Stimulated activated CD4-positive, alpha-beta T cell treated with anti-CD3 and anti-CD28 coated beads, Interleukin-1b, Interleukin-23, amount 100 ng/mL, for 48 hours (primary cell): ENCODE measurements at regions not wholly inside any gene's neighbourhood (a gene's known extent, or its start where the extent isn't known, plus 50 kb on each side); places are given as distances from the start of the nearest gene placed in this dataset.
"Not testable (repeated sequence)": the region's sequence is repeated elsewhere in the genome, so short reads cannot be mapped to it uniquely, and the experiment has no call there.

ENCODE experiments used
- DNase-seq: peaks from one replicate; pipeline ENCODE4 v3.0.0-alpha.2; 2020

DNA sequence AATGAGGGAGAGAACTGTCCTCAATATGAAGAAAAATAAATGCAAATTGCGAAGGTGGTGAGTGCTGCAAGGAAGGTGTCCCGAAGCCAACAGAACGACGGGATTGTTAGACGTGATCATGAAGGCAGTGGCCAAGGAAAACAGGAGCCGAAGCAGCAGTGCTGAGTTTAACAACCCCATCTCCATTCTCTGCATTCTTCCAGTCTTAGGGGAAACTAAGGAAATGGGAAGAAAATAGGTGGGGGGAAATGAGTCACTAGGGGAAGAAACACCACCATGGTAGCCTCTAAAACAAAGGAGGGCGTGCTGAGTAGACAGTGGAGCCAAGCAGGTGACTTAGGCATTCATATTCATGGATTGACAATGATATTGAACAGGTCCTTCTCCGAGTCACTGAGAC lies 192.2 kb upstream of the AKR1E2 start:
- no peak for DNase-seq

DNA sequence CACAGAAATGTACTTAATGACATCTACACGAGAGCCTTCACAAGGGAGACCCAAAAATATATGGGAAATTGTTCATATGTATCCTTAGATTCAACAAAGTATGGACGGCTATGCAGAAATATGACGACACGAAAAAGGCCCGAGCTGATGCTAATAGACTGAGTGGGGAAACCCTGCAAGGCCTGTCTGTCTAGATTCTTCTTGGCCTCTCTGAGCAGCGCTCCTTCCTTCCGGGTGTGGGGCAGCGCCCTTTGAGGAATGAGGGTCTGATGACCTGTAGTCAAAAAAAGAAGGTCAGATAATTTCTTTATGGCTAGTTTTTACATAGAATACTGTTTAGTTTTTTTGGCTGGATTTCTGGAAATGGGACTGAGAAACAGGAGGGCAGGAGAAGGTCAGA lies 192.8 kb upstream of the AKR1E2 start:
- DNase-seq, result no peak

DNA sequence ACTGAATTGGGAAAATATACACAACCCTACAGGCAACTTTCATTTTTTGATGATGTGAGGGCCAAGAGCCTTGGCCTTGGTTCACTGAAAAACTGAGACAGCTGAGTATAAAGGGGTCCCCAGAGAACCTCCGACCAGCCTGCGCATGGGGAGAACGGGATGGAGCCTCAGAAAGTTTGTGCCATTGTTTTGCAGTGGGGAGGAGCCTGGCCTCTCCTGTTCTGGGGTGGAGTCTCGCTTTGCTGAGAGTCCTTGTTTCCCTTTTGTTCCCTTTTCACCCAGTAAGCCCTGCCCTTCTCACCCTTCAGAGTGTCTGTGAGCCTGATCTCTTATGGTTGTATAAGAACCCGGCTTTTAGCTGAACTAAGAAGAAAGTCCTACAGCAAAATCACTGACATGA lies 193.2 kb upstream of the AKR1E2 start:
- DNase-seq, result no peak

DNA sequence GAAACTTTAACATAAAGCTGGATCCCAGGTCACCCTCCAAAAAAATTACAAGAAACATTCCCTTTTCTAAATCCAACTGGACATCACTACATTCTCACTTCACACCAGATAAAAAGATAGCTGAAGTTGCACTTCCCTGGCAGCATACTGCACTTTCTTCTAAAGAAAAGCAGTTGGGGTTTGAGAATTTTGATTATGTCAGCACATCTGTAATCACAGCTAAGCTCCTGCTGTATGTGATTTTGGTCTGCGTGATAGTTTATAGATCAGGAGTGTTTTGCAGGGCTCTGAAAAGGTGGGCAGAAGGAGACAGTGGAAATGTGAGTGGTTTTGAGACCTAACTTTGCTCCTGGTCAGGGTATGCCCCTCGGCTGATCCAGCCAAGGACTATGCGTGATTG lies 199.1 kb upstream of the AKR1E2 start:
- no peak for DNase-seq

DNA sequence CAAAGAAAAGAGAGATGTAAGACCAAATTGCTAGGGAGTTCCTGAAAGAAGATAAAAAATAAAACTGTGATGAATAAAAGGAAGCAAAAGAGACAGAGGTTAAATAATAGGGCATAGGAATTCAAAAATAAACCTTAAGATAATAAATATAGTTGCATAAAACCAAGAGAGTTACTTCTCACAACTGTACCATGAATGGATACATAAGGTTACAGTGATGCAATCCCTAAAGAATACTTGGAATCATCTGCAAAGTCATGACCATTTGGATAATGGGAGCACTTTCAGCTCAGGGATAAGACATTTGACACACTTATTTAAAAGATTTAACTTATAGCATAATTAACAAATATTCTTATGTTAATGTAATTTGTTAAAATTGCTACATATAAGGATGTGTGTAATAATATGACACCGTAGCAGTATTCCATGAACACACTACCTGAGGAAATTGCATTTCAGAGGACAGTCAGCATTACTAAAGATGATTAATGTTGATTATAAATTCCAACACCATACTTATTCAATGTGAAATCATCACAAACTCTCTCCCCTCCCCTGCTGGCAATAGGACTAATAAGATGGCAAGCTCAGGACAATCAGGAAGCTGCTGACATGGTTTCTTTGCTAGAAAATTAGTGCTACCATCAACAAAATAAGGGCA lies 202.1 kb upstream of the AKR1E2 start:
- no peak for DNase-seq

DNA sequence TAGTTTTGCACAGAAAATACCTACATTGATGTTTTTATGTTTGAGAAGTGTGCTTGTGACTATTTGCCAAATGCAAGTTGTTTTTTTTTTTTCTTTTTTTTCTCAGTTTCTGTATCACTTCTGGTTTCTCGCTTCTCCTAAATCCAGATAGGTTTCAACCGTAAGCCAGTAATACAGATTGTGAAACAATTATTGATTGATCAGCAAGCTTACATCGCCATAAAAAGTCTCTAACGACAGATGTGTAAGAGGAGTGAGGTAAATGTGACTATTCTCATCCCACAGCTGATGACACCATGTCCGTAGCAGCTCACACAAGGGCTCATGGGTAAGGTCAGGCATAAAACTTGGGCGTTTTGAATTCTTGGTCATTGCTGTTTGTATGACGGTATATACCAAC lies 202.8 kb upstream of the AKR1E2 start:
- no peak for DNase-seq

DNA sequence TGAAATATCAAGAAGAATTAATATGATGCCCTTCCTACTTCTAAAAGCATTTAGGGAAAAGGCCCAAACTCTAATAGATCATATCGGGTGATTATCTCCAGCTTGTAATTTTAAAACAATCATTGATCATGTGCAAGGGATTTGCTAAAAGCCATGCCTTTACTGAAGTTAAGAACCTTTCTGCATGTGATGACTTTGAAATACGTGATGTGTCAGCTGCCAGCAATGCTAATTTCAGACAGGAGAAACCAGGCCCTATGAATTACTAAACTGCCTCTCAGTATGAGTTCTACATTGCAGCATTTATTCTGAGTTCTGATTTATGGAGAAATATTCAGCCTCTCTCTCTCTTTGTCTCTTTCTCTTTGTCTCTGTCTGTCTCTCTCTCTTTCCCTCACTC lies 203.6 kb upstream of the AKR1E2 start:
- no peak for DNase-seq

DNA sequence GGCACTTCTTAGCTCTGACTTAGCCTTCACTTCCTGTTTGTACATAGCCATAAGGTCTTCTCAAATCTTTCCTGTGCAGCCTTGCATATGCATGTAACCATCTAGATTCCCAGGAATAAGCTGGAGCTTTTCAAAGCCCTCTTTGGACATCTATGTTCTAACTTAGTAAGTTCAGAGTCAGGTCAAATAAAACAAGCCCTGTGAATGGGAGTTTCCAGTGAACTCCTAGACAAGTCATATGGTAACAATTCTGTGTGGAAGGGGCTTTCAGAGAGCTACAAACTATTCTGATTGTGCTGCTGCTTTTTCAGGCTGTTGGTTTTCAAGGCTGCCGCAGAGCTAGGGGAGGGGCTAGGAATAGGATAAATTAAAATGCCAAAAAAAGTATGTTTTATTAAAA lies 208.4 kb upstream of the AKR1E2 start:
- DNase-seq, result no peak

DNA sequence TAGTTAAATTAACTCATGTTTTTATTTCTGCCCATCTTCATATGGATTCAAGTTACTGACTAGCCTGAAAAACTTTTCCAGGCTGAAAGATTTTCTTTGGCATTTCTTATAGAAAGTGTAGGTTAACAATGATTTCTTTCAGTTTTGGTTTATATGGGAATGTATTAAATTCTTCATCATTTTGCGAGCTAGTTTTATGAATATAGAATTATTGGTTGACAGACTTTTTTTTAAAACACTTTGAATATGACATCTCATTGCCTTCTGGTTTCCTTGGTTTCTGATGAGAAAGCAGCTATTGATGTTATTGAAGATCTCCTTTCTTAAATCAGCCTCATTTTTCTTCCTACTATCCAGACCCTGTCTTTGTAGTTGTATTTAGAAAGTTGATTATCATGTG lies 211.0 kb upstream of the AKR1E2 start:
- no peak for DNase-seq

DNA sequence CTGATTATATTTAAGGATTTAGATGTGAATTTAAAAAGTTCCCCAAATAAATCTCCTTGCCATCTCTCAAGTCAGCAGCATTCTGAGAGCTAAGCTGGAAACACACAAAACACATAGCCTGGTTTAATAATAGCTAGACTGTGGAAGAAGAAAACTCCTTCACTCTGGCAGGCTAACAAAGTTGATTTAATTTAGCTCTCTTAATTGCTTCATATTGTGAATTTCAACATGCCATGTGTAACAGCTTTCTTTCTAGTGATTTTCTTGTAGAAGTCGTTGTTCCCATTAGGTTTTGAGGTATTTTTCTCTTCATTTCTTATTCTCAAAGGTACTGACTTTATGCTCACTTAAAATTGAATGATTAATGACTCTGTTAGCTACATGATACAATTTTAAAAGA lies 216.8 kb upstream of the AKR1E2 start:
- DNase-seq, result no peak

DNA sequence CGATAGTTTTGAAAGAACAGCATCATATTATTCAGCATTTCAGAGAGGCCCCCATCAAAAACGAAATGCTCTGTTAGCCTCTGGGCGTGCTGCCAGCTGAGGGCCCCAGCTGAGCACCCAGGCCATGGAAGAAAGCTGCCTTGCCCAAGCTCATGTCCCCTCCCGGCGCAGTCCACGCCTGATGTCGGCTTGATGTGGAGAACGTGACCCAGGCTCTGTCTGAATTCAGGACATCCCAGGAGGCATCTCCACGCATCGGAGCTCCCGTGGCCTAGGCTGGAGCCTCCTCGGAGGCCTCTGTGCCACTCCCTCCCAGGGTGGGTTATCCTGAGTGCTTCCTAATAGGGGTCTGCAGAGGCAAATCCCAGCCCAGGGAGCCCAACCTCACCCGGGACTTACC lies 218.3 kb upstream of the AKR1E2 start:
- no peak for DNase-seq

DNA sequence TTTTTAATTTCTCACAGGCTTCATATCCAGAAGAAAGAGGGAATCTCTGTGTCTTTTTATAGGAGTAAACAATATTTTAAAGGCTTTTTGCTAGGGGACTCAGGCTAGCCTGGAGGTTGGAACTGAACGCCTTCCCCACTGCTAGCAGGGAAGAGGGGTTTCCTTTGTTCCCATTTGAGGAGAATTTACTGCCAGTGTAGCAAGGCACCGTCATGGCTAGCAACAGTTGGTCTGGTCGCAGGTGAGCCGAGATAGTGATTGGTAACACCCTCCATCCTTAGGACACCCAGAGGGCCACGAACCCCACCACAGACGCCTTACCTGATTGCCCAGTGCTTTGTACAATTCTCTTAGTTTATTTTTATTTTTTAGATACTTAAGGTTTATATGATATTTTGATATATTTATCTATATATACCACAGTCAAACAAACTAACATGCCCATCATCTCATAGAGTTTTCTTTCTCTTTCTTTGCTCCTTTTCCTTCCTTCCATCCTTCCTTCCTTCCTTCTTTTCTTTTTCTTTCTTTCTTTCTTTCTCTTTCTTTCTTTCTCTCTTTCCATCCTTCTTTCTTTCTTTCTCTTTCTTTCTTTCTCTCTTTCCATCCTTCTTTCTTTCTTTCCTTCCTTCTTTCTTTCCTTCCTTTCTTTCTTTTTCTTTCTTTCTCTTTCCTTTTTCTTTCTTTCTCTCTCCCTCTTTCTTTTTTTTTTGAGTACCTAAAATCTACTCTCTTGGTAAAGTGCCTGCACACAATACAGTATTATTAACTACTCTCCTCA lies 219.0 kb upstream of the AKR1E2 start:
- DNase-seq, result no peak

DNA sequence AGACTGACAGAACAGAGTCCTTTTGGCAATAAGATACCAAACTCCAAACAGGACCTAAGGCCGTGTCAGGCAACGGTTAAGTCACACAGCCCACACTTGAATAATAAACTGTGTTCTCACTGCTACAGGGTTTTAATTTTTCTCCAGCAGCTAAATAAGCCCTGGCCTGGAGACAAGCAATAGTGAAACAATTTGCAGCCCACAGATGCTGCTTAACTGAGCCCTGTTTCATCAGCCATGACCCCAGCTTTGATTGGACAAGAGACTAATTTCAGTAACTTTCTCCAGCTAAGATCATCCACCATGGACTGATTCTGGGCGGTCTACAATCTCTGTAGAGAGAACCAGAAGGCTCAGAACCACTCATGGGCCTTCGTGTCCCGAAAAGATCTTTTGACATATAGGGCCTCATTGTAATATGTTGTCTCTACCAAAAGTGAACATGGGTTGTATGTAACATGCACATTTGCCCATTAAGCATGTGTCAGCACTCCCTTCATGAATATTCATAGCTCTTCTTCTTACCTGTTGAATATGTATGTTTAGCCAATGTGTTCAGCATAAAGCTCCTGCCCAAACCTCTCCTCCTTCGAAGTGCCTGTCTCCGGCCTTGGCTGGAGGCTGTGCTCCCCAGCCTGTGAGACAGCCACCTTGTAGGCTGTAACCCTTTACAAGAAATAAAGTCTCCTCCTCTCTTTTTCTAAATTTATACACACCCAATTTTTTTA lies 223.1 kb upstream of the AKR1E2 start:
- DNase-seq, result no peak

DNA sequence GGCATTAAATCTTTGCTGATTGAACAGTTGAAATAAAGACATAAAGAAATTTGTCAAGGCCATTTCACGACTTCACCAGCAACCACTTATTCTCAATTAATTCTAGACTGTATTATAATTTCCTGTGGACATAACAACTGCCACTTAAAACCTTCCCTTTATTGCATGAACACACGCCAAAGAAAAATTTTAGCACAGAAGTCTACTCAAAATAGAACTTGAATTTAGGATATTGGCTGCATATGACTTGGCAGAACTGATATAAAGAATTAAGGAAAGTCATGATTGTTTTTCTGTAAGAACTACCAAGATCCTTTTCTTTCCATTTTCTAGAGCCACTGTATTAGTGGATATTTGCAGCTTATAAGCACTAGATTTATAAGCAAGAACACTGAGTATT lies 226.5 kb upstream of the AKR1E2 start:
- no peak for DNase-seq

DNA sequence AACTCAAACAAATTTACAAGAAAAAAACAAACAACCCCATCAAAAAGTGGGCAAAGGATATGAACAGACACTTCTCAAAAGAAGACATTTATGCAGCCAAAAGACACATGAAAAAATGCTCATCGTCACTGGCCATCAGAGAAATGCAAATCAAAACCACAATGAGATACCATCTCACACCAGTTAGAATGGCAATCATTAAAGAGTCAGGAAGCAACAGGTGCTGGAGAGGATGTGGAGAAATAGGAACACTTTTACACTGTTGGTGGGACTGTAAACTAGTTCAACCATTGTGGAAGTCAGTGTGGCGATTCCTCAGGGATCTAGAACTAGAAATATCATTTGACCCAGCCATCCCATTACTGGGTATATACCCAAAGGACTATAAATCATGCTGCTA lies 228.1 kb upstream of the AKR1E2 start:
- DNase-seq, result not testable (repeated sequence)

DNA sequence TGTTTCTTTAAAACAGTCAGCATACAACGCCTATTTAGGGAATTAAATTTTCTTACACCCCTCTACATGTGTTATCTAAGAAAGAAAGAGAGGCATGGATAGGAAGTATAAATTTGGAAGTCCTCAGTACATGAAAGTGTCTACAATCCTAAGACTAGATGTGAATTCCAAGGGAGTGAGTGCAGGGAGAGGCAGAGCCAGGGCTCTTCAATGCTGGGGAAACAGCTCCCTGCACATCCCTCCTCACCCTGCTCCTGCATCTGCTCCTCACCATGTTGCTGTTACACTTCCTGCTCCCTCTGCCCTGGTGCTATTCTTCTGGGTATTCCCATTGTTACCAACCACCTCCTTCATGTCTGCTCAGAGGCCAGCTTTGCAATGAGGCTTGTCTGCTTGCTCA lies 229.1 kb upstream of the AKR1E2 start:
- DNase-seq, result no peak

DNA sequence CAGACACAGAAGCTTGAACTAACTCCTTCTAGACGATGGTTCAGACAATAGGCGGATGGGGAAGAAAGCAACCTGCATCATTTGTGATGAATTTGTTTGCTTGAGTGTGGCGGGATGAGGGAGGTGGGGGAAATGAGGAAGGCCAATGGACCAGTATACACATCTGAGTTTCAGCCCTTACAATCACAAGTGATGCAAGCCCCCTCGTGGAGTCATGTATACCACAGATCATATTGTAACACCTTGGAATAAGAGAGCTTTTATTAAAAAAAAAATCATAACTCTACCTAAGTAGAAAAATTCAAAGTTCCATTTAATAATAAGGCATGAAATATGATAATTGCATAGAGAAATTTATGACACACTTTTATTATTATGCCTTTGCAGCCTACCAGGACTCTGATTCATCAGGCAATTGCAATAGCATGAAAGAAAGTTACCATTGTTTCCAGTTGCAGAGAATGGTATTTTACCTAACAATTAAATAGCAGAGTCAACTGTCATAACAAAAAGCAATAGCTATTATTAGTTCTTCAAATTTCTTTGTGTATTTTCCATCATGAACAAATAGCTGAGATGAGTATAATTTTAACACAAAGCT lies 230.2 kb upstream of the AKR1E2 start:
- no peak for DNase-seq

DNA sequence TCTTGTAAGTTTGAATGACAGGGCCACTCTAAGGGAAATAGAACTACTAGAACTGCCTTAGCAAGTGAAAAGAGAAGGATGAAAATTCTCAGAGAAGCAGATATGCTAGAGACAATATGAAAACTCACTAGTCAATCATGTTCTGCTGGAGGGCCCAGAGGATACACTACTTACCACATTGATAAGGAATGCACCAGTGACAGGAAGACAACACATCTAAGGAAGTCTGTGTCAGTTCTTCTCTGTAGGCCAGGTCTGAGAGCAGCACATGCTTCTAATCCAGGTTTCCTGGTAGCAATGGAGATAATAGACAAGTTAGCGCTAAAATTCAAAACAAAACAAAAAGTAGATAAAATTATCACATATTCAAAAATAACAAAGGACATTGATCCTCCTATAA lies 235.2 kb upstream of the AKR1E2 start:
- no peak for DNase-seq

DNA sequence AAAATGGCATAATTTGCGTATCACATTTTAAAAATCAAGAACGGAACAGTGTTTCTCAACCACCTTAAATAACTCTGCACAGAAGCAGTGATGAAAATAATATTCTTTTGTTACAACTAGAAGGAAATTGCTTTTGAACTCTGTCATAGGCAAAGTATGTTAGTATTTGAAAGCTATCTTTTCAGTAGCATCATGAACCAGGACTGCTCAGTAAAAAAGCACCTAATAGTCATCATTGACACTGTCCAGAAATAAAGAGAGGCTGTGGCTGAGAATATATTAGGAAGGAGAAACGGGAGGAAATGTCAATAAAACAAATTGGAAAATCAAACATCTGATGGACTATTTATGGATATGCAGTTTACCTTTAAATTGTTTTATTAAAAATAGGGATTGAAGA lies 237.2 kb upstream of the AKR1E2 start:
- DNase-seq, result no peak

DNA sequence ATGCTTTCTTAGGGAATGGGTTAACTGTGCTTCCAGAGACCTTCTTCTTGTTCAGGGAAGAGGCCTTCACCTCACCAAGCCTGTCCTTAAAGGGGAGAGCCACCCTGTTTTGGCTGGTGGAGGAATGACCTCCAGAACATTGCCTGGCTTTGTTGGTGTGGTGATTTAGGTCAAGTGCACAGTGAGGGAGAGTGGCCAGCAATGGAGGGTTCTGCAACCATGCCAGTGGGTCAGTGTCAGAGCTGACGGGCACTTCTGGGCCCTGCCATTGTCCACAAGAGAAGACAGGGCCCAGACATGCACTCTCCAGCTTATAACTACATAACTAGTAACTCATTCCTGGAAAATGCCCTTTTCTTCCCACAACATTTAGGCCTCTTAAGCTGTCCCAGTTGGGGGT lies 238.5 kb upstream of the AKR1E2 start:
- DNase-seq, result no peak

DNA sequence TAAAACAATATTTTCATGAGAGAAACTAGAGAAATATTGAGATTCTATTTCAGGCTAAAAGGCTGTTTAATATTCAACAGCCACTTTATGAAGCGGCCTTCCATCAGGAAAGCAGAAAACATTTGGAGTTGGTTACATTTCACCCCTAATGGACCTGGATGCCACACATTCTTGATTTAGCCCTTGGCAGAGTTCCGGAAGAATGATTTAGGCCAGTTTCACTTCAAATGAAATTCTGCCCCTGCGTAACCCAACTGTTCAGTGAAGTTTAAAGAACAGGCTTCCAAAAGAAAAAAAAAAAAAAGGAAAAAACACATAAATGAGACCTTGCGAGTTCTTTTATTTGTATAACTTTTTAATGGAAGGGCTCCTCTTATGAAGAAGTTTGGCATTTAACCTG lies 239.2 kb upstream of the AKR1E2 start:
- DNase-seq, result no peak

DNA sequence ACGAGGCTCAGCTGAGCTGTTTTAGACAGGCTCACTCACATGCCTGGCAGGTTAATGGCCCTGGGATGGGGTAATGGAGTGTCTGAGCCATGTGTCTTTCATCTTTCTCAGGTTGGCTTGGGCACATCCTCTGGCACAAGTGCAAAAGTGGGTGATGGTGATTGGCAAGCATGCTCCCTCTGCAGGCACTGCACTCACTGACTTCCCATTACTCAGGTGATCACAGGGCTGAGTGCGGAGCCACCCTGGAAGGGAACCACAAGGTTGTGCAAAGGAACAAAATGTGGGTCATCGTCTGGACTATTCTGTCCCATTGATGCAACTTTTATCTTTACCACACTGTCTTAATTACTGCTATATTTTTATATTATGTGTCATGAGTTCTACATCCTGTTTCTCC lies 244.1 kb upstream of the AKR1E2 start:
- DNase-seq, result no peak

DNA sequence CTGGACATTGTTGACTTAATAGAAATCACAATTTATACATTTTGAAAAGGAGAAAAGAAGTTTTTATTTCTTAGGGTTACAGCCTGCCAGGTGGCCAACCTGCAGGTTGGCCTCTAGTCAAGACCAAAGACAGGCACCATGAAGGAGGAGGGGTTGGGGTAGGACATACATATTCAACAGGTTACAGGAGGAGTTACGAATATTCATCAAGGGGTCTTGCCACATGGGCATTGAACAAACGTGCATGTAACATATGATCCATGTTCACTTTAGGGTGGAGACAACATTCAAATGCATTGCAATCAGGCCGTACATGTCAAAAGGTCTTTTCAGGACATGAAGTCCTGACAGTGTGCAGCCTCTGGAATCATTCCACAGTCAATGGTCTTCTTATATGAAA lies 246.2 kb upstream of the AKR1E2 start:
- no peak for DNase-seq

DNA sequence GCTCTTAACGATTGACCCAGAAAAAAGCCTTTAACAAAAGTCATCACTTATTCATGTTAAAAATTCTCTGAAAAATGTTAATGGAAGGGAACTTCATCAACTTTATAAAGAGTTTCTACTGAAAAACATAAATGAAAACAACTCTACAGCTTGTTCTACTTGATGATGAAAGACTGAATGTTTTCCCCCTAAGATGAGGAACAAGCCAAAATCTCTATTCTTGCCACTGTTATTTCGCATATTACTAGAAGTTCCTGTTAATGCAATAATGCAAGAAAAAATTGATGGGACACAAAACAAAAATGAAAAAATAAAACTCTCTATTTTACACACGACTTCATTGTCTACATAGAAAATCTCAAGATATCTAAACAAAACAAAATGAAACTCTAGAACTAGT lies 249.8 kb upstream of the AKR1E2 start:
- no peak for DNase-seq
